ENCODE measurements at regions not wholly inside any gene's neighbourhood (a gene's known extent, or its start where the extent isn't known, plus 50 kb on each side); places are given as distances from the start of the nearest gene placed in this dataset.

DNA sequence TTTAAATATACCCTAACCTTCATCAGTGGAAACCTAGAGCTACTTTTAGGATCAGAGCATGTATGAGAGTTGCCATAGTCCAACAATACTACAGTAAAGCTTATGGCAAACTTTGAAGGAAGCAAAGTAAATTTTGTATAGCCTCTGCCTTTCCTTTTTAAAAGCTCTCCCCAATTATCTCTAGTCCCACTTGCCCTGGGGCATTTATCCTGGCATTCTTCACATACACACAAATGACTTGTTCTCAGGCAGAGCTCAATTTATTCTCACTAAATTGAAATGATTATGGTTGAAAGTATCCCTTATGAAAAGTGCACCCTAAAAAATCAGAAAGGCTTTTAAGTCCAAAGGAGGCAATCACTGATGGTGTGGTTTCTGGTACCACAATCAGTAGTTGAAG is 94.1 kb upstream of the UFM1 start:
- no peak overlapping the region for H3K14ac ChIP-seq (ENCODE audit: low read length)
- H2BK12ac ChIP-seq (ENCODE audit: low read length): no peak overlapping the region
- peak overlapping the region; percentile 47 for H3K27ac ChIP-seq (ENCODE audit: low read depth, low read length)
- H2AFZ ChIP-seq (ENCODE audit: insufficient read depth, low read length, poor library complexity): no peak overlapping the region
- H2BK120ac ChIP-seq (ENCODE audit: insufficient read depth, low read length, poor library complexity): no peak overlapping the region
- H3K4me1 ChIP-seq (ENCODE audit: control insufficient read depth in 1 of 2, insufficient read depth in 2 of 2, low read length in 2 of 2): peaks cover 3 to 5% of the 10 kb centered on the region in 2 experiments
- DNase-seq: peak; percentile 43 to 67
- no peak overlapping the region for H3K18ac ChIP-seq (ENCODE audit: low read length)
- no peak overlapping the region for H2BK5ac ChIP-seq (ENCODE audit: low read depth, low read length, poor library complexity)
- H3K9me3 ChIP-seq (ENCODE audit: insufficient read depth, low read depth, low read length): no peaks in the 10 kb centered on the region
- H3K4me3 ChIP-seq (ENCODE audit: low read depth, low read length): no peak overlapping the region
- no peak overlapping the region for H4K12ac ChIP-seq (ENCODE audit: low read depth, low read length)
- H3K9ac ChIP-seq (ENCODE audit: low read length): no peak overlapping the region
- peaks cover 3% of the 10 kb centered on the region for H3K79me1 ChIP-seq (ENCODE audit: low read length)
- no peaks in the 10 kb centered on the region for H3K27me3 ChIP-seq (ENCODE audit: insufficient read depth, low read length)
- H4K8ac ChIP-seq (ENCODE audit: low read depth, low read length): no peak overlapping the region
- H3K36me3 ChIP-seq (ENCODE audit: control insufficient read depth in 1 of 2, insufficient read depth in 2 of 2, low read length in 2 of 2): no peaks in the 10 kb centered on the region
- no peaks in the 10 kb centered on the region for H3K79me2 ChIP-seq (ENCODE audit: control insufficient read depth, insufficient read depth, low read length, poor library complexity)
- H4K91ac ChIP-seq (ENCODE audit: low read depth, low read length): no peak overlapping the region
- H3K23ac ChIP-seq (ENCODE audit: low read length): no peak overlapping the region
- H3K4ac ChIP-seq (ENCODE audit: low read depth, low read length): no peak overlapping the region
- H3K4me2 ChIP-seq (ENCODE audit: low read length): peak overlapping the region; percentile 33
- H2AK5ac ChIP-seq (ENCODE audit: low read length): no peak overlapping the region

DNA sequence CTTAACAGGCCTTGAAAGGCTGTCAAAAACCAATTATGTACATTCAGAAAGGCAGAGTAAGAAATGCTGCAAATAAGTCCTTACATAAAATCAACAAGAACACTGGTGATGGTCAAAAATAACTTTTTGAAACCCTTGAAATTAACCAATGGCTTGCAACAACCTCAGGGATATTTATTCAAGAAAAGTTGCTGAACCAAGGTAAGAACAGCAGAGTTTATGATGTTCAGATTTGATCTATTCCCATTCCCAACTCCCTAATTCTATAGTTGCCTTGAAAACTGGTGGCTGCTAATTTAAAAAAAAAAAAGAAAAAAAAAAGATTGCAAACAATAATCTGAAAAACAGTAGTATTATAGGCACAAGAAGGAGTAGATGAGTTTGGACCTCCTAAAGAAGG is 109.8 kb upstream of the UFM1 start:
- Histone ChIP-seq H3K9me3 (ENCODE audit: insufficient read depth, low read depth, low read length) (no peaks in the 10 kb centered on the region), H3K27ac (ENCODE audit: low read depth, low read length) (no peak overlapping the region), H3K79me1 (ENCODE audit: low read length) (no peaks in the 10 kb centered on the region)

DNA sequence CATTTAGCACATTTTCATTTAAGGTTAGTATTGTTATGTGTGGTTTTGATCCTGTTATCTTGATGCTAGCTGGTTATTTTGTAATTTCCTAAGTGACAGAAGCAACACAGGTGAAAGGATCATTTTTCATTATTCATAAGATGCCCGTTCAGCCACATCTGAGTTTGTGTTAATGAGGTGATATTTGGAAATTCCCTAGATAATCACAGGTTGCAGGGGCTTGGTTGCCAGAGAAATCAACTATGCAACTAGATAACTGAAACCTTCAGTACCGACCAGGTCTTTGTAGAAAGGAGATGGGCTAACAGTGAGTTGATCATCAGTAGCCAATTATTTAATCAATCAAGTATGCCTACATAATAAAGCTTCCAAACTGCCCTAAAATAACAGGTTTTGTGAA is 121.3 kb upstream of the UFM1 start:
- no peaks in the 10 kb centered on the region for H3K79me1 ChIP-seq (ENCODE audit: low read length)
- no peak overlapping the region for H3K27ac ChIP-seq (ENCODE audit: low read depth, low read length)
- H4K12ac ChIP-seq (ENCODE audit: low read depth, low read length): no peak overlapping the region
- H3K27me3 ChIP-seq (ENCODE audit: insufficient read depth, low read length): no peaks in the 10 kb centered on the region
- no peaks in the 10 kb centered on the region for H3K79me2 ChIP-seq (ENCODE audit: control insufficient read depth, insufficient read depth, low read length, poor library complexity)
- no peaks in the 10 kb centered on the region for H3K36me3 ChIP-seq (ENCODE audit: control insufficient read depth in 1 of 2, insufficient read depth in 2 of 2, low read length in 2 of 2)
- H3K18ac ChIP-seq (ENCODE audit: low read length): no peak overlapping the region
- H3K4ac ChIP-seq (ENCODE audit: low read depth, low read length): no peak overlapping the region
- H3K4me2 ChIP-seq (ENCODE audit: low read length): no peak overlapping the region
- H2BK12ac ChIP-seq (ENCODE audit: low read length): no peak overlapping the region
- no peak overlapping the region for H3K9ac ChIP-seq (ENCODE audit: low read length)
- no peaks in the 10 kb centered on the region for H3K4me1 ChIP-seq (ENCODE audit: control insufficient read depth in 1 of 2, insufficient read depth in 2 of 2, low read length in 2 of 2)
- no peak for DNase-seq
- WGBS (ENCODE audit: extremely low coverage, insufficient coverage, insufficient read length): no CpG with 5 or more reads among the region's 2 CpGs
- H3K4me3 ChIP-seq (ENCODE audit: low read depth, low read length): no peak overlapping the region
- H2BK120ac ChIP-seq (ENCODE audit: insufficient read depth, low read length, poor library complexity): no peak overlapping the region
- H3K14ac ChIP-seq (ENCODE audit: low read length): no peak overlapping the region
- no peak overlapping the region for H4K8ac ChIP-seq (ENCODE audit: low read depth, low read length)
- H2BK5ac ChIP-seq (ENCODE audit: low read depth, low read length, poor library complexity): no peak overlapping the region
- no peak overlapping the region for H2AK5ac ChIP-seq (ENCODE audit: low read length)
- no peak overlapping the region for H2AFZ ChIP-seq (ENCODE audit: insufficient read depth, low read length, poor library complexity)
- no peaks in the 10 kb centered on the region for H3K9me3 ChIP-seq (ENCODE audit: insufficient read depth, low read depth, low read length)
- no peak overlapping the region for H4K91ac ChIP-seq (ENCODE audit: low read depth, low read length)
- no peak overlapping the region for H3K23ac ChIP-seq (ENCODE audit: low read length)

More for the DNA sequence above, 109.8 kb upstream of the UFM1 start:
- Histone ChIP-seq H3K18ac (ENCODE audit: low read length) (no peak overlapping the region), H3K4me3 (ENCODE audit: low read depth, low read length) (no peak overlapping the region), H2AK5ac (ENCODE audit: low read length) (no peak overlapping the region), H3K23ac (ENCODE audit: low read length) (no peak overlapping the region), H2BK5ac (ENCODE audit: low read depth, low read length, poor library complexity) (no peak overlapping the region), H3K36me3 (ENCODE audit: control insufficient read depth in 1 of 2, insufficient read depth in 2 of 2, low read length in 2 of 2) (no peaks in the 10 kb centered on the region), H3K9ac (ENCODE audit: low read length) (no peak overlapping the region), H3K4me2 (ENCODE audit: low read length) (no peak overlapping the region), H2BK120ac (ENCODE audit: insufficient read depth, low read length, poor library complexity) (no peak overlapping the region), H3K27me3 (ENCODE audit: insufficient read depth, low read length) (no peaks in the 10 kb centered on the region), H3K14ac (ENCODE audit: low read length) (no peak overlapping the region), H3K4ac (ENCODE audit: low read depth, low read length) (no peak overlapping the region), H4K8ac (ENCODE audit: low read depth, low read length) (no peak overlapping the region), H2BK12ac (ENCODE audit: low read length) (no peak overlapping the region), H4K12ac (ENCODE audit: low read depth, low read length) (no peak overlapping the region), H4K91ac (ENCODE audit: low read depth, low read length) (no peak overlapping the region), H3K4me1 (ENCODE audit: control insufficient read depth in 1 of 2, insufficient read depth in 2 of 2, low read length in 2 of 2) (no peaks in the 10 kb centered on the region), H3K79me2 (ENCODE audit: control insufficient read depth, insufficient read depth, low read length, poor library complexity) (no peaks in the 10 kb centered on the region), H2AFZ (ENCODE audit: insufficient read depth, low read length, poor library complexity) (no peak overlapping the region)
- no peak for DNase-seq

DNA sequence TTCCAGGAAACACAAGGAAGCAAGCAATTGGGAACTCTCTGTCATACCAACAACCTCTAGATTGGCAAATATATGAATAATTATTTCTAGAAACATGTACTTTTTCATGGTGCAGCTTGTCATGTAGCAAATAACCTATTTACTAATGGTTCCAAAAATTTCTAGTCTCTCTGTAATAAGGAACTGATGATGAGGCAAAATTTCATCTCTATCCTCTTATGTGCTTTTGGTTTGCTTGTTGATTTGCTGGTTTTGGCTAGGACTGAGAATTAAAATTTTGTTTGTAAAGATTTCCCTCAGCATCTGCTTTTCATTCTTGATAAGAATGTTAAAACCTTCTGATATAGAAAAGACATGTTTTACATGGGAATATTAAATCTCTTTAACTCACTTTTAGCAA is 123.2 kb upstream of the UFM1 start:
- H3K9ac ChIP-seq (ENCODE audit: low read length): no peak overlapping the region
- H2BK120ac ChIP-seq (ENCODE audit: insufficient read depth, low read length, poor library complexity): no peak overlapping the region
- H2AFZ ChIP-seq (ENCODE audit: insufficient read depth, low read length, poor library complexity): no peak overlapping the region
- H2BK12ac ChIP-seq (ENCODE audit: low read length): no peak overlapping the region
- no peak overlapping the region for H3K4ac ChIP-seq (ENCODE audit: low read depth, low read length)
- H3K36me3 ChIP-seq (ENCODE audit: control insufficient read depth in 1 of 2, insufficient read depth in 2 of 2, low read length in 2 of 2): no peaks in the 10 kb centered on the region
- no peak overlapping the region for H3K4me2 ChIP-seq (ENCODE audit: low read length)
- no peak overlapping the region for H4K12ac ChIP-seq (ENCODE audit: low read depth, low read length)
- no peak overlapping the region for H4K8ac ChIP-seq (ENCODE audit: low read depth, low read length)
- no peak for DNase-seq
- no peaks in the 10 kb centered on the region for H3K79me2 ChIP-seq (ENCODE audit: control insufficient read depth, insufficient read depth, low read length, poor library complexity)
- H3K23ac ChIP-seq (ENCODE audit: low read length): no peak overlapping the region
- no peaks in the 10 kb centered on the region for H3K27me3 ChIP-seq (ENCODE audit: insufficient read depth, low read length)
- H2AK5ac ChIP-seq (ENCODE audit: low read length): no peak overlapping the region
- no peak overlapping the region for H3K4me3 ChIP-seq (ENCODE audit: low read depth, low read length)
- no peak overlapping the region for H3K18ac ChIP-seq (ENCODE audit: low read length)
- no peak overlapping the region for H4K91ac ChIP-seq (ENCODE audit: low read depth, low read length)
- H3K79me1 ChIP-seq (ENCODE audit: low read length): no peaks in the 10 kb centered on the region
- H2BK5ac ChIP-seq (ENCODE audit: low read depth, low read length, poor library complexity): no peak overlapping the region
- H3K14ac ChIP-seq (ENCODE audit: low read length): no peak overlapping the region
- H3K27ac ChIP-seq (ENCODE audit: low read depth, low read length): no peak overlapping the region
- no peaks in the 10 kb centered on the region for H3K4me1 ChIP-seq (ENCODE audit: control insufficient read depth in 1 of 2, insufficient read depth in 2 of 2, low read length in 2 of 2)
- H3K9me3 ChIP-seq (ENCODE audit: insufficient read depth, low read depth, low read length): no peaks in the 10 kb centered on the region

DNA sequence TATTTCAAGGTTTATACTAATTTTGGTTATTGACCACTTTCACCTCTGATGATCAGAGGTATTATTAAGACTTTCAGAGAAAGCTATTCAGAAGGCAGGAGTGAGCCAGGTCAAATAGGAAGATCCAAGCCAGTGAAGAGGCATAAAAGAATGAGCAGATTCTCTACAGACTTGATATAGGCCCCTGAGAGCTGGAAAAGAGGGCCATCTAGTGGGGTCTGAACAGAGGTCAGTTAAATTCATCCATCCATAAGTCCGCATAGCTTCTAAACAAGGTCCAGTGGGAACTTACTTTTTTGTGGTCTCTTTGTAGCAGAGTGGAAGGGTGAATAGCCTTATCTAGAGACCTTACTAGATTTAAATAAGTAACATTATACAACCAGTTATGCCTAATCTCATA is 126.6 kb upstream of the UFM1 start:
- H2AFZ ChIP-seq (ENCODE audit: insufficient read depth, low read length, poor library complexity): no peak overlapping the region
- no peaks in the 10 kb centered on the region for H3K36me3 ChIP-seq (ENCODE audit: control insufficient read depth in 1 of 2, insufficient read depth in 2 of 2, low read length in 2 of 2)
- WGBS (ENCODE audit: extremely low coverage, insufficient coverage, insufficient read length): no CpG with 5 or more reads among the region's 1 CpG
- H3K23ac ChIP-seq (ENCODE audit: low read length): no peak overlapping the region
- no peak overlapping the region for H3K4ac ChIP-seq (ENCODE audit: low read depth, low read length)
- H3K79me1 ChIP-seq (ENCODE audit: low read length): no peaks in the 10 kb centered on the region
- H3K14ac ChIP-seq (ENCODE audit: low read length): no peak overlapping the region
- H3K4me2 ChIP-seq (ENCODE audit: low read length): no peak overlapping the region
- no peak overlapping the region for H2BK5ac ChIP-seq (ENCODE audit: low read depth, low read length, poor library complexity)
- no peaks in the 10 kb centered on the region for H3K4me1 ChIP-seq (ENCODE audit: control insufficient read depth in 1 of 2, insufficient read depth in 2 of 2, low read length in 2 of 2)
- H3K4me3 ChIP-seq (ENCODE audit: low read depth, low read length): no peak overlapping the region
- H3K9me3 ChIP-seq (ENCODE audit: insufficient read depth, low read depth, low read length): no peaks in the 10 kb centered on the region
- no peak overlapping the region for H4K8ac ChIP-seq (ENCODE audit: low read depth, low read length)
- H4K12ac ChIP-seq (ENCODE audit: low read depth, low read length): no peak overlapping the region
- H3K9ac ChIP-seq (ENCODE audit: low read length): no peak overlapping the region
- no peak overlapping the region for H3K18ac ChIP-seq (ENCODE audit: low read length)
- H3K27ac ChIP-seq (ENCODE audit: low read depth, low read length): no peak overlapping the region
- no peak overlapping the region for H2BK12ac ChIP-seq (ENCODE audit: low read length)
- no peak overlapping the region for H4K91ac ChIP-seq (ENCODE audit: low read depth, low read length)
- H3K27me3 ChIP-seq (ENCODE audit: insufficient read depth, low read length): no peaks in the 10 kb centered on the region
- H3K79me2 ChIP-seq (ENCODE audit: control insufficient read depth, insufficient read depth, low read length, poor library complexity): no peaks in the 10 kb centered on the region
- DNase-seq: peak in 1 of 2 donors; percentile 1
- no peak overlapping the region for H2BK120ac ChIP-seq (ENCODE audit: insufficient read depth, low read length, poor library complexity)
- H2AK5ac ChIP-seq (ENCODE audit: low read length): no peak overlapping the region
